ENCODE measurements at regions not wholly inside any gene's neighbourhood (a gene's known extent, or its start where the extent isn't known, plus 50 kb on each side); places are given as distances from the start of the nearest gene placed in this dataset.

GRCh38 chr3:34256791-34257190 lies 458.4 kb downstream of the PDCD6IP start (continued):
- TF ChIP-seq ZBTB11 (CRISPR knock-in tag; IDR thresholded peaks at IDR 0.05) (no peak), FOS (IDR thresholded peaks at IDR 0.05; ENCODE audit: borderline replicate concordance, extremely low read depth, insufficient read length) (no peak), MLLT1 (IDR thresholded peaks at IDR 0.05) (no peak), KDM1A (IDR thresholded peaks at IDR 0.05; ENCODE audit: borderline replicate concordance) (no peak)

- intact Hi-C loops (cut with micrococcal nuclease; ENCODE audit: unreplicated experiment) = loop anchor here (5.0 kb wide), 1 partner anchor 376 kb away; no protein-coding TSS in a partner anchor
- no TSS peak for BruUV-seq (replicated peaks)
- no peak overlapping the region for H3K4me3 ChIP-seq
- ChIA-PET RAD21 (ENCODE audit: unreplicated experiment) (interaction anchor here (2.3 to 2.8 kb wide), 2 partner anchors 375 to 425 kb away, joined by 19 to 65 read pairs; no protein-coding TSS in a partner anchor), CTCF (interaction anchor here (0.7 to 6.3 kb wide), 6 partner anchors 9 to 427 kb away, joined by 3 to 106 read pairs (median 10); no protein-coding TSS in a partner anchor), POLR2A (no interaction called here), SMC1A (ENCODE audit: uncharacterized antibody, unreplicated experiment) (interaction anchor here (1.2 to 3.2 kb wide), 4 partner anchors 18 to 425 kb away, joined by 3 to 65 read pairs (median 12); no protein-coding TSS in a partner anchor)
- H3K27ac ChIP-seq (ENCODE audit: control insufficient read depth, insufficient read depth) = no peak overlapping the region
- WGBS (ENCODE audit: insufficient coverage, insufficient replicate concordance, low lambda C conversion rate, missing lambda C conversion rate) = 43% methylated on average over 2 of the region's 2 CpGs
- in situ Hi-C loops (cut with MboI) = loop anchor here (5.0 kb wide), 1 partner anchor 429 kb away; no protein-coding TSS in a partner anchor
- no peak overlapping the region for H3K4me2 ChIP-seq (ENCODE audit: control insufficient read depth, insufficient read depth)
- no peaks in the 10 kb centered on the region for H4K20me1 ChIP-seq (ENCODE audit: control insufficient read depth, insufficient read depth)
- FAIRE-seq = no peak
- no peaks in the 10 kb centered on the region for H3K9me3 ChIP-seq (replicated peaks; ENCODE audit: control insufficient read depth, insufficient read depth, low read length)
- no peak for DNase-seq (ENCODE audit: low read depth, low spot score)
- ATAC-seq = no peak
- H3K9ac ChIP-seq (ENCODE audit: control insufficient read depth, insufficient read depth, low read length) = no peak overlapping the region
- no peak overlapping the region for H2AFZ ChIP-seq (ENCODE audit: control insufficient read depth, low read depth, low read length)
- TF ChIP-seq MYC (IDR thresholded peaks at IDR 0.05; ENCODE audit: insufficient read depth, insufficient read length, insufficient replicate concordance, low read length, severe bottlenecking) (no peak), BMI1 (IDR thresholded peaks at IDR 0.05; ENCODE audit: borderline replicate concordance) (no peak), ZNF217 (IDR thresholded peaks at IDR 0.05) (no peak), POLR2A (IDR thresholded peaks at IDR 0.05; ENCODE audit: low read depth, low read length) (no peak), KAT2A (conservative IDR thresholded peaks at IDR 0.05; ENCODE audit: control insufficient read depth, low read depth, low read length) (no peak), HDAC6 (IDR thresholded peaks at IDR 0.05; ENCODE audit: unreplicated experiment) (no peak), GATAD2B (conservative IDR thresholded peaks at IDR 0.05; ENCODE audit: low read depth) (no peak), PAX8 (IDR thresholded peaks at IDR 0.05) (no peak), POLR2AphosphoS2 (IDR thresholded peaks at IDR 0.05; ENCODE audit: low read depth, low read length) (no peak), RFX5 (IDR thresholded peaks at IDR 0.05; ENCODE audit: low read depth, low read length) (no peak)
- H3K79me2 ChIP-seq (ENCODE audit: control insufficient read depth, insufficient read depth, low read length) = no peaks in the 10 kb centered on the region
- H3K4me1 ChIP-seq (ENCODE audit: control insufficient read depth, insufficient read depth, low read length) = no peaks in the 10 kb centered on the region
- H3K27me3 ChIP-seq (replicated peaks in 1 of 2; ENCODE audit: control insufficient read depth in 2 of 2, insufficient read depth in 2 of 2, low read length in 1 of 2) = no peaks in the 10 kb centered on the region
- H3K36me3 ChIP-seq (ENCODE audit: control insufficient read depth in 2 of 2, insufficient read depth in 2 of 2, low read length in 1 of 2) = no peaks in the 10 kb centered on the region
Observed at GRCh38 chr3:34258271-34258998, 460.0 kb downstream of the PDCD6IP start.
